GM12878 (cell line): ENCODE measurements at regions not wholly inside any gene's neighbourhood (a gene's known extent, or its start where the extent isn't known, plus 50 kb on each side); places are given as distances from the start of the nearest gene placed in this dataset.
"Not testable (repeated sequence)": the region's sequence is repeated elsewhere in the genome, so short reads cannot be mapped to it uniquely, and the experiment has no call there.

Source experiments
- ATAC-seq: fragments of 200-7000 bp; cut with Tn5 transposase; 3 replicates; pipeline ENCODE4 v1.9.1; 2020; ENCODE audit warnings: mild to moderate bottlenecking, moderate library complexity
- BruUV-seq: library from RNA; stranded (reverse); fragments of 400-500 nt; replicated peaks from 2 replicates; lab custom pipeline; 2021; lab: Mats Ljungman, UMichigan
- CTCF ChIA-PET: fragments of 300-600 bp; sonication (Branson Sonifier 250); formaldehyde crosslinking; extraction: SDS; loops from one replicate; lab custom pipeline; 2021; ENCODE audit warnings: inconsistent platforms; lab: Yijun Ruan, JAX
- POLR2A ChIA-PET: fragments of 350-600 bp; formaldehyde crosslinking; extraction: SDS; loops from one replicate; lab custom pipeline; 2021; ENCODE audit warnings: inconsistent platforms; lab: Charles Lee
- RAD21 ChIA-PET: fragments of 300-600 bp; sonication (Branson Sonifier 250); formaldehyde crosslinking; loops from one replicate; lab custom pipeline; 2023; ENCODE audit warnings: antibody characterized with exemption; ENCODE audit not compliant: unreplicated experiment; lab: Charles Lee
- SMC1A ChIA-PET: fragments of 300-600 bp; sonication (Branson Sonifier 250); formaldehyde crosslinking; loops from one replicate; lab custom pipeline; 2023; ENCODE audit not compliant: unreplicated experiment, uncharacterized antibody; lab: Charles Lee
- DNase-seq: peaks from one replicate; pipeline ENCODE4 v3.0.0-alpha.2; 2011; ENCODE audit warnings: low read depth, low spot score
- FAIRE-seq: peaks from 3 replicates; lab custom pipeline; 2011; peaks lifted over from hg19 to GRCh38; lab: Jason Lieb, UNC
- H2AFZ ChIP-seq: 2 replicates; pipeline ENCODE4 v1.6.0; 2011; ENCODE audit warnings: low read depth, low read length, control low read depth; ENCODE audit not compliant: control insufficient read depth
- H3K27ac ChIP-seq: 2 replicates; pipeline ENCODE4 v1.5.1; 2011; ENCODE audit warnings: control low read depth; ENCODE audit not compliant: control insufficient read depth, insufficient read depth
- H3K27me3 ChIP-seq, 2 experiments: replicated peaks in 1 of 2; 2 replicates each; pipeline versions ENCODE4 v1.6.0 to v1.6.1; 2011; ENCODE audit warnings: low read length in 1 of 2; ENCODE audit not compliant: control insufficient read depth in 2 of 2, insufficient read depth in 2 of 2
- H3K36me3 ChIP-seq, 2 experiments: 2 replicates each; pipeline ENCODE4 v1.5.1; 2011; ENCODE audit warnings: low read length in 1 of 2; ENCODE audit not compliant: control insufficient read depth in 2 of 2, insufficient read depth in 2 of 2
- H3K4me1 ChIP-seq: 2 replicates; pipeline ENCODE4 v1.6.1; 2011; ENCODE audit warnings: mild to moderate bottlenecking, low read length, moderate library complexity, mixed read lengths; ENCODE audit not compliant: control insufficient read depth, insufficient read depth
- H3K4me2 ChIP-seq: 2 replicates; pipeline ENCODE4 v1.6.0; 2011; ENCODE audit warnings: control low read depth; ENCODE audit not compliant: control insufficient read depth, insufficient read depth
- H3K4me3 ChIP-seq: fragments of 200-600 bp; sonication (generic); 2 replicates; pipeline ENCODE4 v1.5.1; 2016
- H3K79me2 ChIP-seq: 2 replicates; pipeline ENCODE4 v1.6.0; 2011; ENCODE audit warnings: low read length; ENCODE audit not compliant: control insufficient read depth, insufficient read depth
- H3K9ac ChIP-seq: 2 replicates; pipeline ENCODE4 v1.8.0; 2011; ENCODE audit warnings: low read length, control low read depth, mixed read lengths; ENCODE audit not compliant: control insufficient read depth, insufficient read depth
- H3K9me3 ChIP-seq: replicated peaks from 3 replicates; pipeline ENCODE4 v1.5.1; 2011; ENCODE audit warnings: mild to moderate bottlenecking, low read length; ENCODE audit not compliant: control insufficient read depth, insufficient read depth
- H4K20me1 ChIP-seq: 2 replicates; pipeline ENCODE4 v1.6.0; 2011; ENCODE audit not compliant: control insufficient read depth, insufficient read depth
- EGR1 ChIP-seq, 2 experiments: IDR thresholded peaks; 1 replicate in 1 of 2; 2 replicates in 1 of 2; pipeline ENCODE4 v1.6.1; 2011 to 2012; ENCODE audit warnings: low read depth in 2 of 2, low read length in 2 of 2, borderline replicate concordance in 1 of 2, mild to moderate bottlenecking in 1 of 2, moderate library complexity in 1 of 2
- STAT1 ChIP-seq: fragments of 450-650 bp; conservative IDR thresholded peaks from 2 replicates; pipeline ENCODE4 v1.6.1; 2014; ENCODE audit warnings: antibody characterized with exemption, mild to moderate bottlenecking
- WGBS: methylation state at CpG from one replicate; pipeline ENCODE4 v1.1.6; 2016; ENCODE audit warnings: low lambda C conversion rate; ENCODE audit not compliant: insufficient replicate concordance, insufficient coverage; ENCODE audit errors: missing lambda C conversion rate; 5-methylcytosine and 5-hydroxymethylcytosine counted together
- in situ Hi-C: fragments of 300-500 bp; cut with MboI; formaldehyde crosslinking; loops from 9 replicates; pipeline ENCODE4 v1.14.3; 2018; ENCODE audit warnings: mixed read lengths
- intact Hi-C: fragments of 100-400 bp; cut with micrococcal nuclease; formaldehyde crosslinking; loops from one replicate; pipeline ENCODE4 v1.14.2; 2022; ENCODE audit not compliant: unreplicated experiment
- TF ChIP-seq, protein P1 (sequence below), 3 experiments: IDR thresholded peaks in 2 of 3; conservative IDR thresholded peaks in 1 of 3; 2 replicates each; pipeline ENCODE4 v1.5.1; 2011; ENCODE audit warnings: low read depth in 3 of 3, low read length in 3 of 3, mild to moderate bottlenecking in 3 of 3, control low read depth in 2 of 3, moderate library complexity in 2 of 3, inconsistent platforms in 1 of 3, mixed read lengths in 1 of 3; ENCODE audit not compliant: control insufficient read depth in 2 of 3, insufficient read depth in 1 of 3; ENCODE audit errors: extremely low read depth in 1 of 3

DNA sequence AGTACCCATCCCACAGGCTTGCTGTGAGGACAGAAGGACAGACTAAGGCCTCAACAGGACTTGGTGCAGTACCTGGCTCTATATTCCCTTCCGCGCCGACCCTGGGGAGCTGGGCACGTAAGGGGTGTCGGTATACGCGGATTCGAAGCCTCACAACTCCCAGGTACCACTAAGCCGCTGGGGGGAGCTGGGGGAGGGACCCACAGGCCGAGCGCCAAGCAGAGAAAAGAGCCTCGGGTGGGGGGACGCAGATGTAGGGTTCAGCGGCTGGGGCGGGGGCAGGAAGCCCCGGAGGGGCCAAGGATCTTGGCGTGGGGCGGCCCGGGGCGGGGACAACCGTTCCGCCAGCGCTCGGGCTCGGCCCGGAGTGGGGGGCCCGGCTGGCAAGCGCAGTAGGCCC is 126.4 kb upstream of the ZNF746 start:
- Histone ChIP-seq H2AFZ (peak overlapping the region; percentile 94; the same call in 1 of the 2 replicates), H3K4me3 (peak overlapping the region; percentile 99), H3K4me1 (peaks cover 24% of the 10 kb centered on the region), H3K9ac (peak overlapping the region; percentile 85), H3K36me3 (peaks cover 5 to 10% of the 10 kb centered on the region in 2 experiments; a peak in 3 of 4 replicates), H3K9me3 (no peaks in the 10 kb centered on the region), H4K20me1 (peaks cover 3% of the 10 kb centered on the region), H3K4me2 (peak overlapping the region; percentile 82), H3K27ac (peak overlapping the region; percentile 74), H3K27me3 (peaks cover 0 to 3% of the 10 kb centered on the region in 2 experiments; a peak in 2 of 4 replicates), H3K79me2 (peaks cover 41% of the 10 kb centered on the region)
- intact Hi-C loops: loop anchor here (1.0 to 5.0 kb wide), 5 partner anchors 24 to 477 kb away; partner anchors contain the start of genes ZNF398, ZNF746 and ZNF783
- no TSS peak for BruUV-seq
- ChIA-PET CTCF (interaction anchor here (0.8 to 2.8 kb wide), 14 partner anchors 19 to 558 kb away, joined by 3 to 13 read pairs (median 4); partner anchors contain the start of gene ZNF783), RAD21 (interaction anchor here (0.8 to 1.9 kb wide), 5 partner anchors 25 to 362 kb away, joined by 3 to 7 read pairs (median 3); partner anchors contain the start of gene ZNF783), SMC1A (interaction anchor here (1.0 to 3.4 kb wide), 4 partner anchors 13 to 201 kb away, joined by 3 to 17 read pairs (median 5); no protein-coding TSS in a partner anchor), POLR2A (interaction anchor here (0.8 kb wide), 1 partner anchor 23 kb away, joined by 4 read pairs; no protein-coding TSS in a partner anchor)
- TF ChIP-seq EGR1 (IDR thresholded peaks at IDR 0.05; ENCODE audit: borderline replicate concordance in 1 of 2, low read depth in 2 of 2, low read length in 2 of 2): 0 out of 3 replicates have a peak, but pooled peaks of 1 of the 2 experiments have one; percentile 14
- TF ChIP-seq, protein P1, sequence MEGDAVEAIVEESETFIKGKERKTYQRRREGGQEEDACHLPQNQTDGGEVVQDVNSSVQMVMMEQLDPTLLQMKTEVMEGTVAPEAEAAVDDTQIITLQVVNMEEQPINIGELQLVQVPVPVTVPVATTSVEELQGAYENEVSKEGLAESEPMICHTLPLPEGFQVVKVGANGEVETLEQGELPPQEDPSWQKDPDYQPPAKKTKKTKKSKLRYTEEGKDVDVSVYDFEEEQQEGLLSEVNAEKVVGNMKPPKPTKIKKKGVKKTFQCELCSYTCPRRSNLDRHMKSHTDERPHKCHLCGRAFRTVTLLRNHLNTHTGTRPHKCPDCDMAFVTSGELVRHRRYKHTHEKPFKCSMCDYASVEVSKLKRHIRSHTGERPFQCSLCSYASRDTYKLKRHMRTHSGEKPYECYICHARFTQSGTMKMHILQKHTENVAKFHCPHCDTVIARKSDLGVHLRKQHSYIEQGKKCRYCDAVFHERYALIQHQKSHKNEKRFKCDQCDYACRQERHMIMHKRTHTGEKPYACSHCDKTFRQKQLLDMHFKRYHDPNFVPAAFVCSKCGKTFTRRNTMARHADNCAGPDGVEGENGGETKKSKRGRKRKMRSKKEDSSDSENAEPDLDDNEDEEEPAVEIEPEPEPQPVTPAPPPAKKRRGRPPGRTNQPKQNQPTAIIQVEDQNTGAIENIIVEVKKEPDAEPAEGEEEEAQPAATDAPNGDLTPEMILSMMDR (IDR thresholded peaks at IDR 0.05 in 2 of 3, conservative IDR thresholded peaks at IDR 0.05 in 1 of 3; ENCODE audit: control insufficient read depth in 2 of 3, extremely low read depth in 1 of 3, insufficient read depth in 1 of 3, low read depth in 3 of 3, low read length in 3 of 3): peak in 1 of 3 experiments; percentile 20; a peak in 1 of 6 replicates
- TF ChIP-seq STAT1: no peak
- whole genome bisulfite sequencing: under 1% methylated on average over 25 of the region's 28 CpGs
- ATAC-seq (peak; percentile 22), DNase-seq (no peak), FAIRE-seq (no peak)
- in situ Hi-C loops: no loop called here

DNA sequence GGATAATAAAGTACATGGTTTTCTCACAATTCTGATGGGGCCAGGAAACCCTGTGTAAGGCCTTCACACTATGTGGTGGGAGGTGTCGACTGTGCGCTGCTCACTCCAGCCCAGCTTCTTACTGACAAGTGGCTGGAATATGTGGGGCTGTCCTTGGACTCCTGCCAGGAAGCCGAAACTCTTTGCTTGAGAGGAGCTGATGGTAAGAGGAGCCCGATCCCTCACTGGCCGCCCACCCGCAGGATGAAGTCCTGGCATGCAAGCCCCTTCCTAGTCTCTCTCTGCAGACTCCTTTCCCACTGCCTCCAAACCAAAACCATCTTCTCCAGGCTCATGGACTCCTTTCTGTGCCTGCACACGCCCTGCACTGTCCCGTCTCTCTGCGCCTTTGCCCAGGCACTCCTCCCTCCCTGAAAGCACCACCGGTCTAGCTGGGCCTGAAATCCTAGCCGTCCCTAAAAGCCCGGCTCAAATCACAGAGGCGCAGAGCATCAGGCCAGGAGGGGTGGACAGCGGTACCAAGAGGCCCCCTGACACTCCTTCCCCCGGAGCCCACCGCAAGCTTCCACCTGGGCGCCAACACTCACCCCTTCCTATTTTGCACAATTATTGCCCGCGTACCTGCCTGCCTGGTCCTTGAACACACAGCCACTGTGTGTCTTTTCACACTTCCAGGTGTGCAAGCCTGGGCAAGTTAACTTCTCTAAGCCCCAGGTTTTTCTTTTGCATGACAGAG is 125.8 kb upstream of the ZNF746 start:
- CTCF ChIA-PET: interaction anchor here (1.1 to 2.4 kb wide), 5 partner anchors 19 to 363 kb away, joined by 4 to 11 read pairs (median 6); partner anchors contain the start of gene ZNF783
- intact Hi-C loops: loop anchor here (5.0 kb wide), 1 partner anchor 476 kb away; the partner anchor contains the start of gene ZNF398
- ATAC-seq, DNase-seq, in situ Hi-C loops, H3K27me3 ChIP-seq, H4K20me1 ChIP-seq, FAIRE-seq, BruUV-seq, H3K9me3 ChIP-seq, H2AFZ ChIP-seq: not testable (repeated sequence)
- H3K79me2 ChIP-seq: peaks cover 41% of the 10 kb centered on the region
- peak overlapping the region; percentile 83 for H3K4me2 ChIP-seq
- peak overlapping the region; percentile 74 for H3K27ac ChIP-seq
- WGBS: 64% methylated on average over 19 of the region's 19 CpGs
- peak overlapping the region; percentile 85 for H3K9ac ChIP-seq
- POLR2A ChIA-PET: interaction anchor here (0.6 kb wide), 1 partner anchor 22 kb away, joined by 4 read pairs; no protein-coding TSS in a partner anchor
- RAD21 ChIA-PET: interaction anchor here (0.6 to 0.9 kb wide), 3 partner anchors 163 to 597 kb away, joined by 3 read pairs; partner anchors contain the start of gene ZNF783
- peaks cover 7 to 10% of the 10 kb centered on the region in 2 experiments; a peak in 3 of 4 replicates for H3K36me3 ChIP-seq
- peak overlapping the region; percentile 99 for H3K4me3 ChIP-seq
- SMC1A ChIA-PET: interaction anchor here (1.7 to 3.4 kb wide), 2 partner anchors 24 to 28 kb away, joined by 3 to 17 read pairs; no protein-coding TSS in a partner anchor
- H3K4me1 ChIP-seq: peaks cover 24% of the 10 kb centered on the region
